Type B pancreatic cell (in vitro differentiated cells): ENCODE measurements at regions not wholly inside any gene's neighbourhood (a gene's known extent, or its start where the extent isn't known, plus 50 kb on each side); places are given as distances from the start of the nearest gene placed in this dataset.

ENCODE experiments used
- DNase-seq: peaks from one replicate; pipeline ENCODE4 v3.0.0; 2021; ENCODE audit warnings: mixed read lengths; ENCODE audit not compliant: unreplicated experiment; ENCODE audit errors: extremely low spot score
- H3K27ac Mint-ChIP-seq: 2 replicates; pipeline ENCODE4 v1.8.0; 2021; ENCODE audit warnings: mild to moderate bottlenecking, mixed read lengths
- H3K27me3 Mint-ChIP-seq: 2 replicates; pipeline ENCODE4 v1.8.0; 2021; ENCODE audit warnings: mixed read lengths
- H3K36me3 Mint-ChIP-seq: 2 replicates; pipeline ENCODE4 v1.8.0; 2021; ENCODE audit warnings: mixed read lengths
- H3K4me1 Mint-ChIP-seq: one replicate; pipeline ENCODE4 v1.8.0; 2021; ENCODE audit warnings: mixed read lengths; ENCODE audit not compliant: unreplicated experiment
- H3K4me3 Mint-ChIP-seq: 2 replicates; pipeline ENCODE4 v1.8.0; 2021; ENCODE audit warnings: mild to moderate bottlenecking, mixed read lengths
- H3K9me3 Mint-ChIP-seq: 2 replicates; pipeline ENCODE4 v1.8.0; 2021; ENCODE audit warnings: mixed read lengths
- TF ChIP-seq, protein P1 (sequence below): fragments of 200-600 bp; sonication (generic); conservative IDR thresholded peaks from 2 replicates; pipeline ENCODE4 v1.5.0; 2021; ENCODE audit warnings: antibody characterized with exemption, mild to moderate bottlenecking

DNA sequence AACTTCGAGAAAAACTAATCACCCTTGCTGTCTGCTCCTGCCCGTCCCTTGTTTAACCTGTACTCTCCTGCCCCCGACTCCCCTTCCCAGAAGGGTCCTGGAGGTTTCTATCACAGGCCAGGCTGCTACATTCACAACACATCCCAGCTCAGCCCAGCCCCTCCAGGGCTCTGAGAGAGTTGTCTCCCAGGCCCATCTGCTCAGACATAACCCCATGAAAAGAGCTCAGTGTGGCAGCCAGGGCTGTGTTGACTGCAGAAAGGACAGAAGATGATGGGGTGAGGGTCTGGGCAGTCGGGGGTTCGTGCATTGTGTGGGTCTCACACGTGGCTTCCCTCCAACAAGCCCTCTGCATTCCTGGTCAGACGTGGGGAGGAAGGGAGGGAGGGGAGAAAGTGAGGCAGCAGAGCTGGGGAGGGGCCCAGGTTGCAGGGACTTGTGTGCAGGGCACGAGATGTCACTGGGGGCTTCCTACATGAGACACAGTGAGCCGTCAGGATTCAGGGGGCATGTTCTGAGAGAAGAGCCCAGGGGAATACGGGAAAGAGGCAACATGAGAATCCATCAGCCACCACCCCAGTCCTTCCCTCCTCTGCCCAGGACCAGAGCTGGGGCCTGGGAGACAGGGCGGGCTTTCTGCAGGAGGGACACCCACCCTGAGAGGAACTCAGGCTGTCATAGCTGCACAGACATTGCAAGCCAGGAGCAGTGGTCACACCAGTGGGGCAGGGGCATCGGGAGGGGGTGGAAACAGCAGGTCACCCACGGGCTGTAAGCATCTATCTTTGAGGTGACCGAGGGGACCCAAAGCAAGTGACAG lies 372.9 kb downstream of the PREX1 start:
- TF ChIP-seq, protein P1, sequence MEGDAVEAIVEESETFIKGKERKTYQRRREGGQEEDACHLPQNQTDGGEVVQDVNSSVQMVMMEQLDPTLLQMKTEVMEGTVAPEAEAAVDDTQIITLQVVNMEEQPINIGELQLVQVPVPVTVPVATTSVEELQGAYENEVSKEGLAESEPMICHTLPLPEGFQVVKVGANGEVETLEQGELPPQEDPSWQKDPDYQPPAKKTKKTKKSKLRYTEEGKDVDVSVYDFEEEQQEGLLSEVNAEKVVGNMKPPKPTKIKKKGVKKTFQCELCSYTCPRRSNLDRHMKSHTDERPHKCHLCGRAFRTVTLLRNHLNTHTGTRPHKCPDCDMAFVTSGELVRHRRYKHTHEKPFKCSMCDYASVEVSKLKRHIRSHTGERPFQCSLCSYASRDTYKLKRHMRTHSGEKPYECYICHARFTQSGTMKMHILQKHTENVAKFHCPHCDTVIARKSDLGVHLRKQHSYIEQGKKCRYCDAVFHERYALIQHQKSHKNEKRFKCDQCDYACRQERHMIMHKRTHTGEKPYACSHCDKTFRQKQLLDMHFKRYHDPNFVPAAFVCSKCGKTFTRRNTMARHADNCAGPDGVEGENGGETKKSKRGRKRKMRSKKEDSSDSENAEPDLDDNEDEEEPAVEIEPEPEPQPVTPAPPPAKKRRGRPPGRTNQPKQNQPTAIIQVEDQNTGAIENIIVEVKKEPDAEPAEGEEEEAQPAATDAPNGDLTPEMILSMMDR, result no peak
- Mint-ChIP-seq H3K27me3 (peaks cover 26% of the 10 kb centered on the region), H3K27ac (no peak overlapping the region), H3K4me1 (peaks cover 43% of the 10 kb centered on the region), H3K4me3 (peak overlapping the region; percentile 26), H3K9me3 (no peaks in the 10 kb centered on the region), H3K36me3 (no peaks in the 10 kb centered on the region)
- no peak for DNase-seq

DNA sequence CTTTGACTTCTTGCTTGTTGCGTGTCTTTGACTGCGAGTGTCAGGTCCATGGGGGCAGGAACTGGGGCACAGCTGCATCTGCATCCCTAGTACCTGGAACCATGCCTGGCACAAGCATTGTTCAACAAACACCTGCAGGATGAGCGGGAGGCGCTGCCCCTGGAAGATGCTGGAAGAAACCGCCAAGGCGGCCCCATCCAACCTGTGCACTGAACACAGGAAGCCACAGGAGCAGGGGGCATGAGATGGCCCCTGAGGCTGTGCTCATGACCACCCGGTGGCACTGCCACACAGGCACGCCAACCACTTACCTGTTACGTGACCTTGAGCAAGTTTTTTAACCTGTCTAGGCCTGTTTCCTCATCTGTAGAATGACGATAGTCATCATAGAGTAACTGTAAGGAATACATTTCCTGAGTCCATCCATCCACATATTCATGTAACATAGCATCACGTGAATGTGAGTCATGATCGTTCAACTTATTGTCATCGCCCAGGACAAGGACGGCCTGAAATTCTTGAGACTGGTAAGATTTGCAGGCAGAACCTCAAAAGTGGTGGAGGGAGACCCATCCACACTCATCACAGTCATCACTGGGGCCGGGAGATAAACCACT lies 374.2 kb downstream of the PREX1 start:
- H3K27me3 Mint-ChIP-seq, result peaks cover 25% of the 10 kb centered on the region
- no peaks in the 10 kb centered on the region for H3K36me3 Mint-ChIP-seq
- no peak overlapping the region for H3K4me3 Mint-ChIP-seq
- no peak for DNase-seq
- H3K27ac Mint-ChIP-seq, result no peak overlapping the region
- TF ChIP-seq, protein P1, result no peak
- peaks cover 34% of the 10 kb centered on the region for H3K4me1 Mint-ChIP-seq
- no peaks in the 10 kb centered on the region for H3K9me3 Mint-ChIP-seq

DNA sequence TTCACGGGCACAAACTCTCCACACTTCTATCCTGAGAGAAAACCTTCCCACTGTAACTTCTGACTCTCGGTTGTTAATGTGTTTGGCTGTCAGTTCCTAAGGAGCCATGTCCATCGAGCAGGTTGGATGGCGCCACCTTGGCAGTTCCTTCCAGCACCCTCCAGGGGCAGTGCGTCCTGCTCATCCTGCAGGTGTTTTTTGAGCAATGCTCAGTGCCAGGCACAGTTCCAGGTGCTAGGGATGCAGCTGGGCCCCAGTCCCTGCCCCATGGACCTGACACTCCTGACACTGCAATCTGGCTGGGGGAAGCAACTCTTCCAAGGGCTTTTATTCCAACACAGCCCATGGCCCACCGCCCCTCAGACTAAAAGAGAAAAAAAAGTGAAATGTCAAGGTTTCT lies 376.4 kb downstream of the PREX1 start:
- H3K27me3 Mint-ChIP-seq, result peaks cover 27% of the 10 kb centered on the region
- H3K4me1 Mint-ChIP-seq, result peaks cover 16% of the 10 kb centered on the region
- no peak overlapping the region for H3K27ac Mint-ChIP-seq
- TF ChIP-seq, protein P1, result no peak
- no peaks in the 10 kb centered on the region for H3K36me3 Mint-ChIP-seq
- H3K9me3 Mint-ChIP-seq, result no peaks in the 10 kb centered on the region
- H3K4me3 Mint-ChIP-seq, result no peak overlapping the region
- DNase-seq, result no peak

DNA sequence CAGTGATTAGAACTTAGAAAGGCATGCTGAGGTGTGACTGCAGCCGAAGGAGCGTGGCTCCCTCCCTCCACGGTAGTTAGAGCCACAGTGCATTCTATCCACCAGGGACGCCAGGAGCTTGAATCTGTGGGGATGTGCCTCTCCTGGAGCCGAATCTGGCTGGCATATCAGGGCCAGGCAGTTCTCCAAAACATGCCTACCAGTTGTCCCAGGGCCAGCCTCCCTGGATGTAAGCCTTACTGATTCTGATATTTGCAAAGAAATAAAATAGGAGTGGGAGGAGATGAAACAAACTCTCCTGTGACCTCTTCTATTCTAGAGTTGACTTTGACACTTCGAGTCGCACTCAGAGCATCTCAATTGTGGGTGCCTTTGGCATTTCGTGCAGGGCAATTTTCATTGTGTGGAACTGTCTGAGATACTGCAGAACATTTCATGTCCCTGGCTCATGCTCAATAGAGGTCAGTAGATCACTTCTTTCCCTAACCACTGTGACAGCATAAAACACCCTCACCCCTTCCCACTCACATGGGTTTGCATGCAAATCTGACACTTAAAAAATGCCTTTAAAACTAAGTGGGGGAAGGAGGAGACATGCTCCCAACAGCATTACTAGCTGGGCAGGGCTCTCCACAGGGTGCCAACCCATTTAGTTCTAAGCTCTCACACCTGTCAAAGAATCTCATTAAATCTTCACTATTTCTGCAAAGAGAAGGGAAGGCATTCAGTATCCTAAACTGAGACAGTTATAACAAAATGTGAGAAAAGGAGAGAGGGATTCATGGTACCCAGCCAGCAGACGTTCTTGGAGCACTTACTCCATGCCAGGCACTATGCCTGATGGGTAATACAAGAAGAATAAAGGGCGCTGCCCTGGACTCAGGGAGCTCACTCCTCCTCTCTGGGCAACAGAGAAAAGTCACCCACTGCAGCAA lies 378.9 kb downstream of the PREX1 start:
- H3K9me3 Mint-ChIP-seq, result peaks cover 9% of the 10 kb centered on the region
- H3K27me3 Mint-ChIP-seq, result peaks cover 13% of the 10 kb centered on the region
- no peak overlapping the region for H3K4me3 Mint-ChIP-seq
- H3K36me3 Mint-ChIP-seq, result peaks cover 4% of the 10 kb centered on the region
- no peak overlapping the region for H3K27ac Mint-ChIP-seq
- TF ChIP-seq, protein P1, result no peak
- DNase-seq, result no peak
- H3K4me1 Mint-ChIP-seq, result no peaks in the 10 kb centered on the region

DNA sequence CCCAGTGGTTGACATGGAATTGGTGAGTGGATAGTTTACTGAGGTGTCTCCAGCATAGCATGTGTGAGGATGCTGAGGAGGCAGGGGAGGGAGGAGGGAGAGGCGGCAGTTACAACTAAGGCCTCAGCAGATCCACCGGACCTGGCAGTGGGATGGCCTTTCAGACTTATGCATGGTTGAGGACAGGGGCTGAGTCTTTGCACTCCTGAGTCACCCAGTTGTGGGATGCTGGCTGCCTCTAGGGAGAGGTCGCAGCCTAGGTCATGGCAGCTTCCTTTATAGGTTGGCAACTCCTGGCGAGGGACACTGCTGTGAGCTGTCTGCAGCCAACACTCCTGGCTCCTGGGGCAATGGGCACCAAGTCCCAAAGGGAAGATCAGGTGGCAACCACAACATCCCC lies 380.3 kb downstream of the PREX1 start:
- TF ChIP-seq, protein P1, result no peak
- Mint-ChIP-seq H3K36me3 (peaks cover 4% of the 10 kb centered on the region), H3K4me3 (no peak overlapping the region), H3K9me3 (peaks cover 9% of the 10 kb centered on the region), H3K27me3 (peaks cover 11% of the 10 kb centered on the region), H3K27ac (no peak overlapping the region), H3K4me1 (no peaks in the 10 kb centered on the region)
- DNase-seq, result no peak
